Hindlimb muscle (tissue), 1 donor: ENCODE measurements at regions not wholly inside any gene's neighbourhood (a gene's known extent, or its start where the extent isn't known, plus 50 kb on each side); places are given as distances from the start of the nearest gene placed in this dataset.
"Not testable (repeated sequence)": the region's sequence is repeated elsewhere in the genome, so short reads cannot be mapped to it uniquely, and the experiment has no call there.

Source experiments
- DNase-seq: peaks from one replicate; pipeline ENCODE4 v3.0.0-alpha.2; 2013

GRCh38 chr3:163626753-163627152 lies 1451.5 kb downstream of the SI start:
- no peak for DNase-seq

GRCh38 chr3:163622384-163622783 lies 1455.9 kb downstream of the SI start:
- DNase-seq: no peak

- DNase-seq: no peak
These were observed 1463.4 kb downstream of the SI start for GRCh38 chr3:163614886-163615285.

GRCh38 chr3:163605915-163606314 lies 1472.4 kb downstream of the SI start:
- DNase-seq: no peak

- DNase-seq: no peak
These were observed 1476.9 kb downstream of the SI start for GRCh38 chr3:163601426-163601825.

- no peak for DNase-seq
These were observed 1491.0 kb downstream of the SI start for GRCh38 chr3:163587342-163587741.

- DNase-seq: no peak
These were observed 1495.3 kb downstream of the SI start for GRCh38 chr3:163582967-163583366.

- DNase-seq: no peak
These were observed 1501.0 kb downstream of the SI start for GRCh38 chr3:163577271-163577670.

GRCh38 chr3:163576314-163576713 lies 1502.0 kb downstream of the SI start:
- no peak for DNase-seq

GRCh38 chr3:163573324-163573723 lies 1505.0 kb downstream of the SI start:
- DNase-seq: no peak

- DNase-seq: no peak
These were observed 1505.4 kb downstream of the SI start for GRCh38 chr3:163572856-163573255.

- DNase-seq: no peak
These were observed 1514.8 kb downstream of the SI start for GRCh38 chr3:163563485-163563884.

- DNase-seq: no peak
These were observed 1515.7 kb downstream of the SI start for GRCh38 chr3:163562625-163563024.

- no peak for DNase-seq
These were observed 1517.1 kb downstream of the SI start for GRCh38 chr3:163561151-163561550.

GRCh38 chr3:163560459-163560858 lies 1517.8 kb downstream of the SI start:
- DNase-seq: no peak

GRCh38 chr3:163556813-163557523 lies 1521.3 kb downstream of the SI start:
- DNase-seq: no peak

GRCh38 chr3:163555918-163556317 lies 1522.4 kb downstream of the SI start:
- DNase-seq: no peak

GRCh38 chr3:163552659-163552966 lies 1525.7 kb downstream of the SI start:
- no peak for DNase-seq

GRCh38 chr3:163551915-163552658 lies 1526.2 kb downstream of the SI start:
- DNase-seq: not testable (repeated sequence)

- no peak for DNase-seq
These were observed 1530.3 kb downstream of the SI start for GRCh38 chr3:163548015-163548414.

- DNase-seq: no peak
These were observed 1531.1 kb downstream of the SI start for GRCh38 chr3:163547014-163547685.

GRCh38 chr3:163543662-163544061 lies 1534.6 kb downstream of the SI start:
- no peak for DNase-seq

- DNase-seq: no peak
These were observed 1536.7 kb downstream of the SI start for GRCh38 chr3:163541629-163542028.

GRCh38 chr3:163538387-163538786 lies 1539.9 kb downstream of the SI start:
- DNase-seq: no peak
